HEK293 (cell line): ENCODE measurements at regions not wholly inside any gene's neighbourhood (a gene's known extent, or its start where the extent isn't known, plus 50 kb on each side); places are given as distances from the start of the nearest gene placed in this dataset.

Experiments used
- ZNF169 ChIP-seq: fragments of 450-650 bp; formaldehyde crosslinking; IDR thresholded peaks from 2 replicates; pipeline ENCODE4 v1.5.1; 2016; ENCODE audit warnings: missing biosample characterization, missing genetic modification characterization
- ZNF324 ChIP-seq: fragments of 450-650 bp; formaldehyde crosslinking; IDR thresholded peaks from 2 replicates; pipeline ENCODE4 v1.5.1; 2016; ENCODE audit warnings: missing biosample characterization, missing genetic modification characterization
- TF ChIP-seq, protein P1 (sequence below): fragments of 450-650 bp; formaldehyde crosslinking; IDR thresholded peaks from 2 replicates; pipeline ENCODE4 v1.5.1; 2016; ENCODE audit warnings: missing biosample characterization, missing genetic modification characterization
- TF ChIP-seq, protein P2 (sequence below): sonication (generic); formaldehyde crosslinking; IDR thresholded peaks from 2 replicates; pipeline ENCODE4 v1.8.1; 2022; ENCODE audit warnings: mild to moderate bottlenecking, moderate library complexity, missing genetic modification reagents

DNA sequence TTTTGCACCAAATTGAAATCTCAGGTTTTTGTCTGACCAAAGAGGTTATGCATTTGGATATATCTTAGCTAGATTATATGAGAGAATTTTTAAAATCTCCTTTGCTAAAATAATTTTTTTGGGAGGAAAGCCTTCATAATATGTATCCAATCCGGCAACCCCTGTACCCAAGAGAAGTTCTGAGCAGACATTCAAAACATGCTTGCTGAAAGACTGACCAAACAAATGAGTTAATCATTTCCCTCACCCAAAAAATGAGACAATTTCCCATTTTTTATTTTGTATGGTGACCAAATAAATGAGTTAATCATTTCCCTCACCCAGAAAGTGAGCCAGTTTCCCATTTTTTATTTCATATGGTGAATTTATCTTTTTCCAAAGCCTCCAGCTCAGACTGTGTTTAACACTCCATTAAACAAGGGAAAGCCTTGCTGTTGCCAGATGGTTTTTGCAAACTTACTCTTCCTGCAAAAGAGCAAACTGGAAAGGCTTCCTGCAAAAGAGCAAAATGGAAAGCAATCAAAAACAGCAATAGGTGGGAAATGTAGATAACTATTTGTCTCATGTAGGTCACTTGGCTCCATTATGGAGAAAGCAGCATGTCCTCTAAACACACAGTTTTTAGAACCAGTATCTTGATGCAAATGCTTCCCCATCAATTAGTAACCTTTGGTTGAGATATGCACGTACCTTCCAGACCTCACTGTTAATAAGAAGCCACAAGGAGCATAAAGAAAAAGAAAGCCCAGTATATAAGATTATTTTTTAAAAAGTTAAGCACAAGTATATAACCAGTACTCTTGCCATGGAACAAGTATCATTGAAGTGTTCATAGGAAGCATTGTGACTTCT is 78.4 kb upstream of the OSTN start:
- TF ChIP-seq ZNF324: no peak
- TF ChIP-seq ZNF169 (tag by site-specific recombination): no peak
- TF ChIP-seq, protein P1, sequence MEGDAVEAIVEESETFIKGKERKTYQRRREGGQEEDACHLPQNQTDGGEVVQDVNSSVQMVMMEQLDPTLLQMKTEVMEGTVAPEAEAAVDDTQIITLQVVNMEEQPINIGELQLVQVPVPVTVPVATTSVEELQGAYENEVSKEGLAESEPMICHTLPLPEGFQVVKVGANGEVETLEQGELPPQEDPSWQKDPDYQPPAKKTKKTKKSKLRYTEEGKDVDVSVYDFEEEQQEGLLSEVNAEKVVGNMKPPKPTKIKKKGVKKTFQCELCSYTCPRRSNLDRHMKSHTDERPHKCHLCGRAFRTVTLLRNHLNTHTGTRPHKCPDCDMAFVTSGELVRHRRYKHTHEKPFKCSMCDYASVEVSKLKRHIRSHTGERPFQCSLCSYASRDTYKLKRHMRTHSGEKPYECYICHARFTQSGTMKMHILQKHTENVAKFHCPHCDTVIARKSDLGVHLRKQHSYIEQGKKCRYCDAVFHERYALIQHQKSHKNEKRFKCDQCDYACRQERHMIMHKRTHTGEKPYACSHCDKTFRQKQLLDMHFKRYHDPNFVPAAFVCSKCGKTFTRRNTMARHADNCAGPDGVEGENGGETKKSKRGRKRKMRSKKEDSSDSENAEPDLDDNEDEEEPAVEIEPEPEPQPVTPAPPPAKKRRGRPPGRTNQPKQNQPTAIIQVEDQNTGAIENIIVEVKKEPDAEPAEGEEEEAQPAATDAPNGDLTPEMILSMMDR: no peak
- TF ChIP-seq, protein P2, sequence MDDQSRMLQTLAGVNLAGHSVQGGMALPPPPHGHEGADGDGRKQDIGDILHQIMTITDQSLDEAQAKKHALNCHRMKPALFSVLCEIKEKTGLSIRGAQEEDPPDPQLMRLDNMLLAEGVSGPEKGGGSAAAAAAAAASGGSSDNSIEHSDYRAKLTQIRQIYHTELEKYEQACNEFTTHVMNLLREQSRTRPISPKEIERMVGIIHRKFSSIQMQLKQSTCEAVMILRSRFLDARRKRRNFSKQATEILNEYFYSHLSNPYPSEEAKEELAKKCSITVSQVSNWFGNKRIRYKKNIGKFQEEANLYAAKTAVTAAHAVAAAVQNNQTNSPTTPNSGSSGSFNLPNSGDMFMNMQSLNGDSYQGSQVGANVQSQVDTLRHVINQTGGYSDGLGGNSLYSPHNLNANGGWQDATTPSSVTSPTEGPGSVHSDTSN (CRISPR knock-in tag): no peak
